HCEC 1CT (cell line): ENCODE measurements at regions not wholly inside any gene's neighbourhood (a gene's known extent, or its start where the extent isn't known, plus 50 kb on each side); places are given as distances from the start of the nearest gene placed in this dataset.
"Not testable (repeated sequence)": the region's sequence is repeated elsewhere in the genome, so short reads cannot be mapped to it uniquely, and the experiment has no call there.

ENCODE experiments used
- DNase-seq: peaks from one replicate; pipeline ENCODE4 v3.0.0-alpha.2; 2017

DNA sequence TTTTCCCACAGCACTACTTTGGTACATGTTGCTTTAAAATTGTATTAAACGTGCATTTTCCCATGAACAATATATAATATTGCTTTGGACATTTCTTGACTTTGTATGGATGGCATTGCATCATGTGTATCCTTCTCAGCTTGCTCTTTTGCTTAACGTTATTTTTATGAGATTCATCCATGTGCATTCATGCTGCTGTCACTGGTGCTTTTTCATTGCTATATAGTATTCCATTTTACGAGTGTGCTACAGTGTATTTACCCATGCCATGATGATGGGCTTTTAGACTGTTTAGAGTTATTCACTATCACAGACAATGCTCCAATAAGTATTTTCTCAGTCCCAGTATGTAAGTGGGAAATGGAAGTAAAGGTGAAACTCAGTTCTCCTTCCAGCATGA, 195.2 kb upstream of the COX10 start:
- DNase-seq = no peak

DNA sequence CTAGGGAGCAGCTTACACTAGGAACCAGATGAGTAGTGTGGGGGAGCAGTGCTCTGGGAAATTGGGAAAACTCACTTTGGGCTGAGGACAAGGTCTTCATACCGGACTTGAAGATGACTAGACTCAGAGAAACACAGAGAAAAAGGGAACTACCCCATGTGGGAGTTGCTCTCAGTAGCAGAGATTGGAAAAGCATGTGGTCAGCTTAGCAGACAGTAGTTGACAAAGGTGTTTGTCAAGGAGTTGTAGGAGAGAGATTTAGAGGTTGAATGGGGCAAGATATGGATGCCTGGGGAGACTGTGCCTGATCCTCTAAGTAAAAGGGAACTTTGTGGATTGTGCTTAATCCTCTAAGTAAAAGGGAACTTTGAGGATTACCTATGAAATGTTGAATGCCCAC, 194.5 kb upstream of the COX10 start:
- no peak for DNase-seq

DNA sequence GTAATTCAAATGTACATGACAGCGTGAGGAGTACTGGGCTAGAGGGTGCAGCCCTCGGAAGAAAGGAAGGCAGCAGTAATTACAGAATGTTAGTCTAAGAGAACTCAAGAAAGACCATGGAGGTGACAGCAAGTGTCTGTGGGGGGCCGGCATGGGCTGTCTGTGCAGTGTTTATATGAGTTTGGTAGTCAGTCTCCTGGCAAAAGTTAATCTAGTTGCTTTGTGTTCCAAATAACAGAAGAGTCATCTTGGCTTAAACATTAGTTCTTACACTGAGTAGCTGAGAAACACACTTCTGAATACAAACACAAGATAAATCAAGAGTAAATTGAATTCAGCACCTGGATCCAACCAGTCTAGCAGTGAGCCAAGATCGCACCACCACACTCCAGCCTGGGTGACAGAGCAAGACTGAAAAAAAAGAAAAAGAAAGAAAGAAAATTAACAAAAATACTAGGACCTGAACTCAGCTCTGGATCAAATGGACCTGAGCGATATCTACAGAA, 189.3 kb upstream of the COX10 start:
- DNase-seq = no peak

DNA sequence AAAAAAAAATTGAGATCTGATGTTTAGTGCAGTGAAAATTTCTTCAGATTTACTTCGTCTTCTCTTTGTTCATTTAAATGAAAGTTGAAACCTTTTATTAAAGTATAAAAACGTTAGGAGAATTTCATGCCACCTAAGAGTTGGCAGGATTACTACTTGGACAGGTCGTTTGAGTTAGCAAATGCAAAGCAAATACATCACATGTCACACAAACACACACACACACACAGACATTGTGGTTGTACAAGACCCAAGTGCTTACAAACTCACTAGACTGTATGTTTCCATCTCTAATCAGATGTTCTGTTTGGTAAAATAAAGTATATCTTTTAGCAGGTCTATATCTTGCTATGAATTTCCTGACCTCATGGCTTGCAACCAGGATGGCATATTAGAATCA, 185.6 kb upstream of the COX10 start:
- DNase-seq = no peak

DNA sequence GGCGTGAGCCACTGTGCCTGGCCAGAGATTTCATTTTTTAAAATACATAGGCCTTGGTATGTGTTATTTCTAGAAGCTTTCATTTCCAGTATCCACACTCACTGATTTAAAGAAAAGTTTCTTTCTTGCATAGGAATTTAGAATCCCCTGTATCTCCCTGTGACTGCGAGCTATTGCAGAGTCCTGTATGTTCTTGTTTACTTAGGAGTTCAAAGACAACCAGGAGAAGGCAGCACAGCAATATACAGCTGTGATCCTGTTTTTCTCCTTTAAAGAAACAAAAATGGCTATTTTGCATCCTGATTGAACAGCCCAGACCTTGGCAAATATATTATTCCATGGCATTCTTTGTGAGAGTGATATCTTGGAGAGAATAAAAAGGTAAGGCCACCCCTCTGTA, 185.0 kb upstream of the COX10 start:
- DNase-seq = no peak

DNA sequence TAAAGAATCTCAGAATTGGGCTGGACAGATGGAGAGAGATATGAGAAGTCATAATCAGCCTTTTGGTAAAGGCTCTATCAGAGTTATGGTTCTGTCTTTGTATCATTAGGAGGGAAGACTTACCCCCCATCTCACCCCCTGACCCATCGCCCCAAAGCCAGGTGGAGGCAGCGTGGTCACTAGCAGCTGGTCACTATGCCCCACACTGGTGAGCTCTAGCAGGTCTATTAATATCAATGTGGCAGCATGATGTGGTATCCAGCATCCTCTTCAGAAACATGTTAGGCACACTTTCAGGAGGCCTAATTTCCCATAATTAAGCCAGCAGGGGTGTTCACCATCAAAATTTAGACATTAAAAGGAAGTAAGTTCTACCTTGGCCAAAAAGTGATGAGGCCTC, 183.8 kb upstream of the COX10 start:
- no peak for DNase-seq

DNA sequence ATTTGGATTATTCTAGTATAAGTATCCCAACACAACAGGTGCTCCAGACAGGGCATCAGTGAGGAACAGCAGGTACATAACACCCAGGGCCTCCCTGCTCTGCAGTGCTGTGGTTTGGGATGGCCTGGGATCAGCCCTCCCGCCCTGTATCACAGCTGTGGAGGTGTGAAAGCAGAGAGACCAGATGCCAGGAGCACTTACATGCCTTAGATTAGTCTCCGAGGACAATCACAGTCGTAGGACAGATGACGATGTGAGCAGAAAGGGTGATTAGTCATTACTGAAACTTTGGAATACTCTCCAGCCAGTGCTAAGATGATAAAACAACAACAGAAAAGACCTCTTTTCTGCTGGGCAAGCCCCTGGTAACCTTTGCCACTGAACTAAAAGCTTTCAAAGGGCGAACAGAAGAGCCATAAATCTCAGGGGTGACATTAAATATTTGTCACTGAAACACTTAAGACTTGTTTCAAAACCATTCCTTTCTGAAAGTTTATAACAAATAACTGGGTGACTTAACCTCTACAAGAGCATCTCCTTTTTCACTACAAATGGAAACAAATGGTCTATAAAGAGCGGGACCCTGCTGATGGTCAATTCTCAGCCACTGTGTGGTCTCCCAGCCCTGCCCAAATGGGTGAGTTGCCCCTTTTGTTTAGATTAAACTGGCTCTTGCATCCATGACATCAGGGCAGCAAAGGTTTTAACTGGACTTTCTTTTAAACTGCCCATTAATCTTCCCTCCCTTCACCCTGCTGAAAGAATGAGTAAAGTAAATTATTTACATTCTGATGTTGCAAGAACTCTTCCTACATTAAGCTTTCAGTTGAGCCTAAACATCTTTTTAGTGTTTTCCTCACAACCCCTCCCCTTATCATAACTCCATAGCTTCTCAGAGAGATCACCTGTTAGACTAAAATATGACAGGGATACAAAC, 183.1 kb upstream of the COX10 start:
- DNase-seq = peak; percentile 63

DNA sequence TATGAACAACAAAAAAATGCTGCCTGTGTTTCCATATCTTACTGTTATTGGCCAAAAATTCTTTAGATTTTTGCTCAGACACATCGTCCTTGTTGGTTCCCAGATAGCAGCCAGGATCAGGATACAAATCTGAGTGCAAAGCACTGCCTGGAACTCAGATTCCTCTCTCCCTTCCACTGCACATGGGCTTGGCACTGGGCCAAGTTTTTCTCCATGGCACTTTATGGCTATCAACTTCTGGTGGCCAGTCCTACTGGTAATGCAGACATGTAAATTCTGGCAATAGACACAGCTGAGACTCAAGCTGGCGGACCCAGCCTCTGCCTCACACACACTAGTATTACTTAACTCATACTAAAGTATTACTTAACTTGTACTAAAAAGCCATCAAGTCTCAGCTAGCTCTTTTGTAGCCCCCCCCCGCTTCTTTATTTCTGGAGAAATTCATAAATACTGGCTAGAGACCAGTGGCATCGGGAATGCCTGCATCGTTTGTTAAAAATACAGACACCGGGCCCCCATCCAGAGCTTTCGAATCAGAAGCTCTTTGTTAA, 181.2 kb upstream of the COX10 start:
- no peak for DNase-seq

DNA sequence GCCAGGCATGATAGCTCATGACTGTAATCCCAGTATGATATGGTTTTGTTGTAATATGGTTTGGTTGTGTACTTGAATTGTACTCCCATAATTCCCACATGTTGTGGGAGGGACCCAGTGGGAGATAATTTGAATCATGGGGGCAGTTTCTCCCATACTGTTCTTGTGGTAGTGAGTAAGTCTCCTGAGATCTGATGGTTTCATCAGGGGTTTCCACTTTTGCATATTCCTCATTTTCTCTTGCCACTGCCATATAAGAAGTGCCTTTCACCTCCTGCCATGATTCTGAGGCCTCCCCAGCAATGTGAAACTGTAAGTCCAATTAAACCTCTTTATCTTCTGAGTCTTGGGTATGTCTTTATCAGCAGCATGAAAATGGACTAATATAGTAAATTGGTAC, 160.3 kb upstream of the COX10 start:
- DNase-seq = not testable (repeated sequence)

DNA sequence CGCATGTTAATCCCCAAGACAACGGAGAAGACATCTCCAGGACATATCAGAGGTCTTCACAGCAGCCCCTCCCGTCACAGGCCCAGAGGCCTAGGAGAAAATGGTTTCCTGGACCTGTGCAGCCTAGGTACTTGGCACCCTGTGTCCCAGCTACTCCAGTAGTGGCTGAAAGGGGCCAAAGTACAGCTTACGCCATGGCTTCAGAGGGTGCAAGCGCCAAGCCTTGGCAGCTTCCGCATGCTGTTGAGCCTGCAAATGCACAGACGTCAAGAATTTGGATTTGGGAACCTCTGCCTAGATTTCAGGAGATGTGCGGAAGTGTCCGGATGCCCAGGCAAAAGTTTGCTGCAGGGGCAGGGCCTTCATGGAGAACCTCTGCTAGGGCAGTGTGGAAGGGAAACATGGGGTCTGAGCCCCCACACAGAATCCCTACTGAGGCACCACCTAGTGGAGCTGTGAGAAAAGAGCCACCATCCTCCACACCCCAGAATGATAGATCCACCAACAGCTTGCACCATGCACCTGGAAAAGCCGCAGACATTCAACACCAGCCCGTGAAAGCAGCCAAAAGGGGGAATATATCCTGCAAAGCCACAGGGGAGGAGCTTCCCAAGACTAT, 159.3 kb upstream of the COX10 start:
- DNase-seq = no peak

DNA sequence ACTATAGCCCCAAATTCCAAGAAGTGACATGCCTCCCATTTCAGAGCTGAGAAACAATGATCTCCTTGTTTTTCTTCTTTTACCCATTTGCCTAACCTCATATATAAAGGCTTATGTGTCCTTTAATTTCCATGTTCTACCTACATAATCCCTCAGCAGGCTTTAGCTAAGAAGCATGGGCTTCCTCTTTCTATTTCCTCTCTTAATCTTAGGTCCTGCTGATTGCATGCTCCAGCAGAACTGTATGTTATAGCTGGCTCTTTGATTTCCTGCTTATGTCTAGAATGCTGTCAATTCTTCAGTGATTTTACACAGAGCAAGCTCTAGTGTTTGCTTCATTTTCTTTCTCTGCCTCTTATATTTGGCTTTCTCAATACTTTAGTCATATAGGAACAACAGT, 151.7 kb upstream of the COX10 start:
- no peak for DNase-seq

DNA sequence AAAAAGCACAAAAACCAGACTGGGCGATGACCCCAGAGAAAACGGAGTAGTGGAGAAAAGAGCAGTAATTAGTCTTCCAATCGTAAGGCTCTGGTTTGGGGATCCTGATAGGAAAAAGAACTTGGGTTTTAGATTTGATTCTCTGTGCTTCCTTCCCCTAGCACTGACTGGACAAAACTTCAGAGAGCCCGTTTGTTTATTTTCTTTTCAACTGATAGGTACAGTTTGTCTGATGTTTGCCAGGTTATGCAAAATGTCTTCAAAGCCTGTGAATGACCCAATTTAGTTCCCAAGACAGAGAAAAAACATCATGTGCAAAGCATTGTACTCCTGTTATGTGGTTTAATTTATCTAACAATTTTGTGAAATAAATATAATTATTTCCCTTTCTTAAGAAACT, 151.1 kb upstream of the COX10 start:
- no peak for DNase-seq

DNA sequence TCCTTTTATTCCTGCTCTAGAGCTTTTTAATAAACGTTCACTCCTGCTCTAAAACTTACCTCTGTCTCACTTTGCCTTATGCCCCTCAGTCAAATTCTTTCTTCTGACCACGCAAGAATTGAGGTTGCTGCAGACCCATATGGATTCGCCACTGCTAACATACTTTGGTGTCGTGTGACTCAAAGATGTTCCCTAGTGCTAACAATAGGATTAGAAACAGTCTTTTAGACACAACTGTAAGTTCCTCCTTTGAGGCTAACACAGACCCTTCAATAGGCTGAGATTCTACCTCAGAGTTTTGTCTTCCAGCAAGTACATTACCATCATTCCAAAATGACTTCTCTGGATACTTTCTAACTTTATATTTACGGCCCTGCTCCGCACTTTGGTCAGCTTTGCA, 149.5 kb upstream of the COX10 start:
- DNase-seq = no peak

DNA sequence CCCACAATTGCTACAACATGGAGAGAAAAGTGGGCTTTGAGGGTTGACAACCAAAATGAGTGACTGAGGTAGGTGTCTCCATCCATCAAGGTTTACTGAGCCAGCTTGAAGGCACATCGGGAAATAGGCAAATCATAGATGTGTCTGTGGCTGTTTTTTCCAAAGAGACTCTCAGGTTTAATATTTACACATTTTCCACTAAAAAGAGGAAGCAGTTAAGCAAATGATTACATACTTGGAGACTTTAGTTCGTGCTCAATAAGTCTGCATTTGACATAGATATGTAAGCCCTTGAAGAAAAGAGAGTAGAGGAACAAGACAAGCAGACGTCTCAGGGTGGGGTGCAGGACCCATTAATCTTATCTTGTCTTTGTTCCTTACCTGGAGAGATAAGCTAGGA, 148.9 kb upstream of the COX10 start:
- DNase-seq = no peak

DNA sequence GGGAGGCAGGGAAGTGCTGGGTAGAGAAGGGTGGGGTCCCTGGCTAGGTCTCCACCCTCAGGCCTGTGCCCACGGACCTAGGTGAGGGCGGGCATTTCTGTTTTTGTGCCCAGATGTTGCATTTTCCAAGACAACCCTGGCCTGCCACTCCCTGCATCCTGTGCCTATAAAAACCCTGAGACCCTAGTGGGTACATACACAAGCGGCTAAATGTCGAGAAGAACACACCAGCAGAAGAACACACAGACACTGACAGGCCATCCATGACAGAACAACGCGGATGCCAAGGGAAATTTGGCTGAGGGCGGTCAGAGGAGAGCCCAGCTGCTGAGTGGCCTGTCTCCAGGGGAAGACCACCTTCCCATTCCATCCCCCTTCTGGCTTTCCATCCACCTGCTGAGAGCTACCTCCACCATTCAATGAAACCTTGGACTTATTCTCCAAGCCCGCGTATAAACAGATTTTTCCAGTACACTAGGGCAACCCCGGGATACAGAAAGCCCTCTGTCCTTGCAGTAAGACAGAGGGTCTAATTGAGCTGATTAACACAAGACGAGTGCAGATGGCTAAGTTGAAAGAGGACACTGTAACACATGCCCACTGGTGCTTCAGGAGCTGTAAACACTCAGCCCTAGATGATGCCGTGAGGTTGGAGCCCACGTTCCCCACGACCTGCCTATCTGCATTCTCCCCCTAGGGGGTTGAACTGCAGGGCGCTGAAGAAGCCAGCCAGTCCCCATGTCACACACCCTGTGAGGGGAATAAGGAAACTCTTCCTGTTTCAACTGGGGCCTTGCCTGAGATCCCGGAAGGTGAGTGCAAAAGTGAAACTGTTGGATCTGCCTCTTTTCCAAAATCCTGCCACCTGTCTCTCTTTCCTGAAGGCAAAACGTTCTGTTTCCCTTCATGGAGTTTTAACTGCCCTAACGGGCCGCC, 147.2 kb upstream of the COX10 start:
- no peak for DNase-seq

DNA sequence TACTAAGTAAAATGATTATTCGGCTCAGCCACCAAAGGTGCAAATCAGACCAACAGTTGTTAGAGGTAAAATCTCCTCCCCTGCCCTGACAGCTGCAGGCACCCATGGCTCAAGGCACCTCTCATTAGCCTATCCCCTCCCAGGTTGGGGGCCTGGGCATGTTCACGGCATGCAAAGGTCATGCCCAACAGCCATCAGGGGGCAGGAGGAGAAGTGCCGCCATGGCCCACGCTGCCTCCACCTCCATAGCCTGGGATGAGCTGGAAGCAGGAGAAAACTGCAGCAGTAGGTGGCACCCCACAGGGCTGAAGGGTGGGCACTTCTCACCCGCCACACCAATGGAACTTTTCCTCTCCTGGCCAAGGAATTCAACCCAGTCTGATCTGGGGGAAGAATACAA, 146.4 kb upstream of the COX10 start:
- no peak for DNase-seq

DNA sequence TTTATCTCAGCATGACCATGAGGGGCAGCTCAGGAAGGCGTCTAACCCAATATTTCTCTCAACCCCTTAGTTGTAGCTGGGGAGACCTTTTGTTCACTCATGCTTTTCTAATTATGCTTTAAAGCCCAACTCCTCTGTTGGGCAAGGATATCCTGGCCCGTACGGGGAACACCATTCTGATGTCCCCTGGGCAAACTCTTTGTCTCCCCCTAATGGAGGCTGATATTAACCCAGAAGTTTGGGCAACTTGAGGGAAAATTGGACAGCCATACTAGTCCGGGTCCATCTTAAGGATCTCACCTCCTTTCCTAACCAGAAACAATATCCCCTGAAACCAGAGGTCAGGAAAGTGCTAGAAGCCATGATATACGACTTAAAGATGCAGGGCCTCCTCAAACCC, 143.7 kb upstream of the COX10 start:
- no peak for DNase-seq

DNA sequence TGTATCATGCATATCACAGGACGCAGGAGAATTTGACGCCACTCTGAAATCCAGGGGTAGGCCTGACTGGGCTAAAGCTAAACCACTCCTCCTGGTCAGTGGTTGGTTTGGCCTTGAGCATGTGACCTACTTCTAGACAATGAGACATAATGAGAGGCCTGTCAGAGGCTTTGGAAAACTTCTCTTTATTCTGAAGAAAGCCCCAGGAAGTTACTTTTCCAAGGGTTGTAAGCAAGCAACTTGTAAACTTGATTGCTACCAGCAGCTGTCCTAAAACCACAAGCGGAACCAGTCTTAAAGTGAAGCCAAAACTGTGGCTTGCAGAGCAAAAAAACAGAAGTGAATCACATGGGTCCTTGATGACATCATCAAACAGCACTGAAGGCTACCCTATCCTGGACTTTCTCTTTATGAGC, 138.2 kb upstream of the COX10 start:
- DNase-seq = no peak

DNA sequence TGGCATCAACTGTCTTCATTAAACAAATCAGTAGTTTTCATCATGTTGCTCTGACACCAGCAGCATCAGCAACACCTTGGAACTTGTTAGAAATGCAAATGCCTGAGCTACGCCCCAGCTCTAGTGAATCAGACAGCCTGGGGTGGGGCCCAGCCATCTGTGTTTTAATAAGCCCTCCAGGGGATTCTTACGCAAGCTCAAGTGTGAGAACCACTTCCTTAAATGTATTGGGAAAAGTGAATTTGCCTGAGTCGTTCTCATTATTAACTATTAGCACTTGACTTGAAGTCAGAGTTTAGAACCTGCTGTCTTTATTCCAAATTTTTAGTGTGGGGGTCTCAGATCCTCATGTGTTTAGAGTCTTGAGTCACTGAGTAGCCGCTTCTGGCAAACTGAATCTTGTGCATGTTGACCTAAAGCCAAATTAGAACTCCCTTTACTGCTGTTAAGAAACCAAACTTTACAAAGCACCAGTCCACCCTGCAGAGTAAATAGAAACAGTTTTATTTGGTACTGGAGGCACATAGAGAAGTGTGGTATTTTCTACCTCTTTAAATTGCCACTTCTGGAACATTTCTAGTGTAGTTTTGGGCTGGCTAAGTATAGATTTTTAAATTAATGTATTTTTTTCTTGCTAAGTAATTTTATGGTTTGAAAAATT, 137.4 kb upstream of the COX10 start:
- no peak for DNase-seq

DNA sequence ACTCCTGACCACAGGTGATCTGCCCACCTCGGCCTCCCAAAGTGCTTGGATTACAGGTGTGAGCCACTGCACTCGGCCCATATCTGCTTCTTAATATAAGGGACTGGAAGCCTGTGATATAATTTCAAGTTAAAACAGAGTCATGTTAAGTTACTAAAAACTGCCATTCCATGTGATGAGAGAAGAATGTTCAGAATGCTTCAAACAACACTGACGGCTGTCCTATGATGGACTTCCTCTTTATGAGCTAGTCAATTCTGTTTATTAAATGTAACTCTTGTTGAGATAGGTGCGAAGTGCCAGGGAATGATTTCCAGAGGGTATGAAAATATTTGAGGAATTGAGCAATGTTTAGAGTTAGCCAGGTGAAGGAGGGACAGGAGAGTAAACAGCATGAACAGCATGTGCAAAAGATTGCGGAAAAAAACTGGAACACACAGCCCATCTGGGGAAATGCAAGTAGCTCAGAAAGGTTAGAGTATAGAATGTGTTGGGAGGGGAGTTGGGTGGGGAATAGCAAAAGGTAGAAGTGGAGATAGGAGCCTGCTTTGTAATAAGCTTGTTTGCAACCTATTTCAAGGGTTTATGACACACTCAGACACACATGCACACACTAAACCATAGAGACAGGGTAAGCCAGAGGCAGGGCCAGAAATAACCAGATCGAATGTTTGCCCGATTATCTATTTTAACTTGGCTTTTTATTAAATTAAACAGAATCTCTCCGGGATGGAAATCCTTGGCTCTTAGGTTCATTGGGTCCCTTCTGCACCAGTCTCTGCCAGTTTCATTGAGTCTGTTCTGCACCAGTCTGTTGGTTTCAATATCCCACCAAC, 135.6 kb upstream of the COX10 start:
- DNase-seq = no peak

DNA sequence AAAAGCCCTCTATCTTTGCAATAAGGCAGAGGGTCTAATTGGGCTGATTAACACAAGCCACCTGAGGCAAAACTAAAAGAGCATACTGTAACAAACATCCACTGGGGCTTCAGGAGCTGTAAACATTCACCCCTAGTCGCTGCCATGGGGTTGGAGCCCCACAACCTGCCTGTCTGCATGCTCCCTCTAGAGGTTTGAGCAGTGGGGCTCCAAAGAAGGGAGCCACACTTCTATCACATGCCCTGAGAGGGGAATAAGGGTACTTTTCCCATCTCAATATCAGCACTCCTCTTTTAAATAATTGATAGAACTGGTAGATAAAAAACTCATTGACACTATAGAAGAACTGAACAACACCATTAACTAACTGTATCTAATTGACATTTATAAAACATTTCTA, 130.1 kb upstream of the COX10 start:
- DNase-seq = no peak
